NCI-H146 (cell line): ENCODE measurements at regions not wholly inside any gene's neighbourhood (a gene's known extent, or its start where the extent isn't known, plus 50 kb on each side); places are given as distances from the start of the nearest gene placed in this dataset.
A peak's percentile ranks its signal among the peaks of the same experiment; 100 is the strongest.
"Not testable (repeated sequence)": the region's sequence is repeated elsewhere in the genome, so short reads cannot be mapped to it uniquely, and the experiment has no call there.

Experiments used
- DNase-seq: peaks from one replicate; lab custom pipeline; 2025; lab: John Stamatoyannopoulos, UW

DNA sequence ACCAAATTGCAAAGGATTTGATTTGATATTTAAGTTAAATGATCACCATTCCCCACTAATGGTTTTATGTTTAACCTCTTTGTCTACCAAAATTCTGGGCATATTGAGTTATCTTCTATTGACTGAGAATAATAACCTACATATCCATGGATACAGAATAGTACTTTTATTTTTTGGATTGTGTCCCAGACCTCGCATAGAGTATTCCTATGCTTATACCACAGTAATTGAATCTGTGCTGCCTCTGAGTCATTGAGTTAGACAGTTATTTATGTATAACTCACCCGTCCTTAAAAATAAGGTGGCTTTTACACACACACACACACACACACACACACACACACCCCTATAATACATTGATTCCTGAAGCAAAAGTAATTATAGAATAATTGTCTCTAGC is 690.1 kb upstream of the BCHE start:
- no peak for DNase-seq

DNA sequence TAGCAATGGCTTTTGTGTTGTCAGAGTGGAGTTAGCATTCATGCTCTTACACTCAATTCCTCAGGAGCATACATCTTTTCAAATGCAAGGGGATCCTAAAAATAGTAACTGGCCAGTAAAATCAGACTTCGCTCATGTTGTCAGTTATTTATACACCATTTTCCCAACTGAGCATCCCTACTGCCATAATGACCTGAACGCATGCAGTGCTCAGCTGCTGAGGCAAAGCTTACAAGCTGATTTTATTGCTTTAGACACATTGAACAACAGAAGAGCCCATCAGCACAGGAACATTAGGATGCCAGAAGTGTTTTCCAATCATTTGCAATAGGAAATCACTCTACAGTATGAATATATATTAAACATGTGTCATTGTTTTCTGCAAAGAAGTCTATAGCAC is 689.7 kb upstream of the BCHE start:
- DNase-seq = peak; percentile 5

- DNase-seq = no peak
Measured at GRCh38 chr3:166522017-166522416, 684.8 kb upstream of the BCHE start.

GRCh38 chr3:166519443-166519842 is 682.2 kb upstream of the BCHE start:
- DNase-seq = no peak

DNA sequence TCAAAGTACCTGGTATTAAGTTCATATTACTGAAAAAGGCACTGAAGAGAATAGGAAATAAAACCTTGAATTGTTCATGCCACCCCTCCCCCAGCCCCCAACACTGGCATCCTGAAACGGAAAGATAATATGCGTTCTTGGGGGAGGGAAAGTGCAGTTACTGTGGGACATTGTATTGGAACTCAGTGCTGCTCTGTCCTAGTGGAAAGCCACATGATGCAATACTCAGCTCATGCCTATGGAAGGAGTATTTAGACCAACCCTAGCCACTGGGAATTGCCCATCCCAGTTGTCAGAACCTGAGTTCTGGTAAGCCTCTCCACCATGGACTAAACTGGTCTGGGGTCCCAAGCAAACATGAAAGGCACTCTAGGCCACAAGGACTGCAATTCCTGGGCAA is 680.8 kb upstream of the BCHE start:
- DNase-seq = no peak

- DNase-seq = no peak
Measured at GRCh38 chr3:166510382-166510781, 673.2 kb upstream of the BCHE start.

DNA sequence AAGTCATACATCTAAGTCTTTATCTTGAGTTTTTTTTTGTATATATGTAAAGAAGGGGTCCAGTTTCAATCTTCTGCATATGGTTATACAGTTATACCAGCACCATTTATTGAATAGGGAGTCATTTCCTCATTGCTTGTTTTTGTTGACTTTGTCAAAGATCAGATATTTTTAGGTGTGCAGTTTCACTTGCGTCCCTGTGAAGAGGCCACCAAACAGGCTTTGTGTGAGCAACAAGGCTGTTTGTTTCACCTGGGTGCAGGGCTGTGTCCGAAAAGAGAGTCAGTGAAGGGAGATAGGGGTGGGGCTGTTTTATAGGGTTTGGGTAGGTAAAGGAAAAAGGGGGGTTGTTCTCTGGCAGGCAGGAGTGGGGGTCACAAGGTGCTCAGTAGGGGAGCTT is 663.2 kb upstream of the BCHE start:
- DNase-seq = not testable (repeated sequence)

DNA sequence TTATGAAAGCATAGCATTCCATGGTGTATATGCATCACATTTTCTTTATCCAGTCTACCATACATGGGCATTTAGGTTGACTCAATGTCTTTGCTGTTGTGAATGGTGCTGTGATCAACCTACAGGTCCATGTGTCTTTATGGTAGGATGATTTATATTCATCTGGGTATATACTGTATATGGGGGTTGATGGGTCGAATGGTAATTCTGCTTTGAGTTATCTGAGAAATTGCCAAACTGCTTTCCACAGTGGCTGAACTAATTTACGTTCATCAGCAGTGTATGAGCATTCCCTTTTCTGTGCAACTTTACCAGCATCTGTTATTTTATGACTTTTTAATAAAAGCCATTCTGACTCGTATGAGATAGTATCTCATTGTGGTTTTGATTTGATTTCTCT is 662.4 kb upstream of the BCHE start:
- no peak for DNase-seq

DNA sequence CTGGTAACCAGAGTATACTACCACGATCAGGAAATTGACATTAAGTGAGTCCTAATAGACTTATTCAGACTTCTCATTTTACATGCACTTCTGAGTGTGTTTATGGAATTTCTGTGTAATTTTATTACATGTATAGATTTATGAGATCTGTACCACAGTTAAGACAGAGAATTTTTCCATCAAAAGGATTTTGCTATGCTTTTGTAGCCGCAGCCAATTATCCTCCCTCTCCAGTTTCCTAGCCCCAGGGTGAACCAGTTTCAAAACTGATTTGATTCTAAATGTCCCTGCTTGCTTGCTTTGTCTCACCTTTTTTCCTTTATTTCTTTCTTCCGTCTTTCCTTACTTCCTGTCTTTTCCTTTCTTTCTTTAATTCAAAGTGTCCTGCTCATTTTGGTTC is 661.2 kb upstream of the BCHE start:
- peak; percentile 28 for DNase-seq

DNA sequence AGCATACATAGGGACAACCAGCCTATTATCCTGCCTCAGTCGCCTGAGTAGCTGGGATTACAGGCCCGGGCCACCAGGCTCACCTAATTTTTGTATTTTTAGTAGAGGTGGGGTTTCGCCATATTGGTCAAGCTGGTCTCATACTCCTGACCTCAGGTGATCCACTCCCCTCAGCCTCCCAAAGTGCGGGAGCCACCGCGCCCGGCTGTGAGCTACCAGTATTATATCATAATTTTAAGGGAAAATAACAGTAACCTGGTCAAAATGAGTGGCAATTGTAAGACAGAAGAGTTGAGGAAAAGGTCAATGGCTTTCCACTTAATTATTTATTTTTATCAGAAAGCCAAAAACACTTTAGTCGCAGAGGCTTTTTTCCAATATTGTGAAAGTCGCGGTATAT is 652.6 kb upstream of the BCHE start:
- no peak for DNase-seq

GRCh38 chr3:166488977-166489672 is 651.9 kb upstream of the BCHE start:
- DNase-seq = no peak

GRCh38 chr3:166484470-166484869 is 647.2 kb upstream of the BCHE start:
- DNase-seq = peak; percentile 53

- DNase-seq = no peak
Measured at GRCh38 chr3:166481340-166481739, 644.1 kb upstream of the BCHE start.

- no peak for DNase-seq
Measured at GRCh38 chr3:166478356-166478755, 641.1 kb upstream of the BCHE start.

DNA sequence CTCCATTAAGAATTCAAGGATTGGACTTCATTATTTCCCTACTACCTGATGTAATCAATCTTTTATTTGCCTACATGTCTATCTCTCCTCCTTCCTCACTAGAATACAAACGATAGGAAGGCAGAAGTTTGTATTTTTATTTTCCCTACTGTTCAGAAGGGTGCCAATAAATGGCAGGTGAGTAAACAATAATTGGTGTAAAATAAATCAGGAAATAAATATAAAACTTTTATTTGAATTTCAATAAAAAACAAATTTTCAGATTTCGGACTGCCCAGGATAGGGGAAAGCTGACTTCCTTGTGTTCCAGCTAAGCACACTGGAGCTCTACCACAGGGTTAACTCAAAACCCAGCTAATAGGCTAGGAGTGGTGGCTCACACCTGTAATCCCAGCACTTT is 636.3 kb upstream of the BCHE start:
- no peak for DNase-seq

DNA sequence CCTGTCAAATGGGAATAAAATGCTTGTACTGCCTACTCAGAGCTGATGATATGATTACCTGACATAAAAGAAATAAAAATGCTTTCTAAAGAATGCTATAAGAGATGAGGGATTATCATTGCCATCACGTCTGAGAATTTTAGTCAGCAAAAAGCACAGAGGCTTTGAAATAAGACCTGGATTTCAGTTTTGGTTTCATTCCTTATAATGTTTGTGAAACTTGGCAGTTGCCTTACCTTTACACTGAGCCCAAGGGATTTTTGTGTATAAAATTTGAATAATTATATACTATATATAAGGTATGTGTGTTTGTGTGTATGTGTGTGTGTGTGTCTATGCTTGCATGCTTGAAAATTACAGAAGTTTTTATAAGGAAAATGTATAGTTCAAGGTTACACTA is 634.8 kb upstream of the BCHE start:
- DNase-seq = no peak

DNA sequence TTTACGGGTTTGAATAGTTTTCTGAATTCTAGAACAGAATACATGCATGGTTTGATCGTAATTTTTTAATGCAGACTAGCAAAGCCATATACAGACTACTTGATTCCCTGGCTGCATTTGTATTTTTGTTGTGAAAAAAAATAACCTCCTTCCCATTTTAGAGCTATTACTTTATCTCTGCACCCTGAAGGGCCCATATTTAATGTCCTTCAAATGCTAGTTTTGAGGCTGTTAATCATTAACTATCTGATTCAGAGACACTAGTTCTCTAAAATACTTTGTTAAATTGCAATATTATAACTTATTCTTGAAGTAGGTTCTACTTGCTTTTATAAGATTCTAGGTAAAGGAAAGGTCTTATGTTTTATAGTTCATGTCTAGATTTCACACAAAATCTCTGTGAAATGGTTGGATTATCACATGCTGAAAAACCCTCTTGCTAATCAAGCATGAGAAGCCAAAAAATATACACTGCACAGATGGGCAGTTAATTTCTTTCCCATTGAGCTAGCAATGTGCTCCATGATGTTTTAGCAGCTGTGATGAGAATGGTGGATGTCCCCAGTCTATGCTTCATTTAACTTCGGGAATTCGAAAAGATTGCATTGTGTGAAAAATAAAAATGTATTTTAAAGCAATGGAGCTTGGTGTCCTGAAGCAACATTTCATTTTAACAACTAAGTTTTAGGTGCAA is 634.0 kb upstream of the BCHE start:
- no peak for DNase-seq

DNA sequence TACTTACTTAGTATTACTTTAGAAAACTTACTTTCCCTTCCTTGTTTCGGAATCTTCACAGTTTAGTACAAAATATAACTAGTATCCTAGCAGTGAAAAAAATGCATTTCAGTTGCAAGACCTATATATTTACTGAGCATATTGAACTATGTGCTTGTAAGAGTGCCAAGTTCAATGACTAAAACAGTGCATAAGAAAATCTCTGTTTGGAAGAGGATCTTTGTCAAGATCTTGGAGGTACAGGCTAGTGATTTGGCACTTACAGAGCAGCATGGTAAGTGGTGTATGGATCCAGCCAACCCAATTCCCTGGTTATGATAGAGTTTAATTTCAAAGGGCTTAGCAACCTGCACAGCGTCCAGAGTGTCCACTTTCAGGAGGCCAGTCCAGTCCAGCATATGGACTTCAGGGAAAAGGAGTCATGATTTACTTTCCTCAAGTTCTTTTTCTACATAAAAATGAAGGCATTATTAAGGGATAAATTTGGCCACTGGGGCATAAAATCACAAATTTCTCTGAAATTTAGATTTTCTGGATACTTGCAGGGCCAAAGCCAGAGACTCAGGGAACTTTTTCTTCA is 625.8 kb upstream of the BCHE start:
- DNase-seq = no peak

GRCh38 chr3:166461626-166462025 is 624.4 kb upstream of the BCHE start:
- DNase-seq = no peak

DNA sequence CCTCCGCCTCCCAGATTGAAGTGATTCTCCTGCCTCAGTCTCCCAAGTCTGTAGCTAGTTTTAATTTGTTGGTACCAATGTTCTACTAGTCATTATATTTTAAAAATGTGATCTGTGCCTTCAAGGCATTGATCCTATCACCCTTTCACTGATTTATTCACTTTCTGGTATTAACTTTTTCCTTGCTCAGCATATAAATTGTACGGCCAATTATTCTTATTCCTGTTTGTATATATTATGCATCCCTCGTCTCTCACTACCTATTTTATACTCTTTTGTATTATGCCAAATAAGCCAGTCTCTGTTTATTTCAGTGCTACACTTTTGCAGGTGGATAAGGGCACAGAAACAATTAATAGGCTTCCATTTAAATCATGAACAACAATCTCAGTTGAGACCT is 620.2 kb upstream of the BCHE start:
- DNase-seq = no peak

GRCh38 chr3:166456286-166456685 is 619.1 kb upstream of the BCHE start:
- DNase-seq = no peak

- no peak for DNase-seq
Measured at GRCh38 chr3:166455744-166456143, 618.5 kb upstream of the BCHE start.

DNA sequence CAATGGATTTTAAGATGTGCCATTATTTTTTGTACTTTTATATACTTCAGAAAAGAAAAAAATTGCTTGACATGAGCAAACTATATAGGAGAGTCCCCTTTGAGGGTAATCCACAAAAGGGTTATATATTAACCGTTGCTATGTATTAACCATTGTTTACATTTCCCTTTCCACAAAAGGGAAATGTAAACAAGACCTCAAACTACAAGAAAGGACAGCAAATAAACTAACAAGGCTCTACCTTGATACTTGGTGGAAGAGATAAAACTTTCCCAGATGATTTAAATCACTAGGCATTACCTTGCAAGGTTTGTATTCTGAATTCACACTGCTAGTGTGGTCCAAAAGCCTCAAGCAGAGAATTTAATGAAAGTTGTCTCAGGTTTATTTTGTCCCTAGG is 616.3 kb upstream of the BCHE start:
- DNase-seq = peak; percentile 5

- DNase-seq = no peak
Measured at GRCh38 chr3:166451997-166452396, 614.8 kb upstream of the BCHE start.
